Psoas muscle (tissue), 7 donors: ENCODE measurements at regions not wholly inside any gene's neighbourhood (a gene's known extent, or its start where the extent isn't known, plus 50 kb on each side); places are given as distances from the start of the nearest gene placed in this dataset.

Experiments used
- ATAC-seq, 4 donors: fragments of 200-7000 bp; cut with Tn5 transposase; one replicate each; pipeline ENCODE4 v1.9.1; 2020; ENCODE audit warnings: moderate library complexity in 3 of 4, mild to moderate bottlenecking in 2 of 4
- DNase-seq, 2 donors: peaks; one replicate each; pipeline ENCODE4 v3.0.0-alpha.2; 2020
- H3K27ac ChIP-seq: fragments of 200-600 bp; one replicate; pipeline ENCODE4 v1.8.0; 2022
- H3K27me3 ChIP-seq, 3 donors: fragments of 200-600 bp in 1 of 3; one replicate each; pipeline versions ENCODE4 v1.6.1 to v1.8.0; 2013 to 2022; ENCODE audit warnings: low read length in 2 of 3, mild to moderate bottlenecking in 2 of 3, moderate library complexity in 1 of 3; ENCODE audit not compliant: insufficient read depth in 3 of 3
- H3K36me3 ChIP-seq, 2 donors: fragments of 200-600 bp in 1 of 2; one replicate each; pipeline versions ENCODE4 v1.6.1 to v1.8.0; 2013 to 2022; ENCODE audit warnings: low read depth in 1 of 2, mild to moderate bottlenecking in 1 of 2, moderate library complexity in 1 of 2; ENCODE audit not compliant: insufficient read depth in 1 of 2
- H3K4me1 ChIP-seq: fragments of 200-600 bp; one replicate; pipeline ENCODE4 v1.8.0; 2022
- H3K4me3 ChIP-seq: fragments of 200-600 bp; one replicate; pipeline ENCODE4 v1.8.0; 2022; ENCODE audit warnings: mild to moderate bottlenecking
- H3K9me3 ChIP-seq: fragments of 200-600 bp; one replicate; pipeline ENCODE4 v1.8.0; 2022
- CTCF ChIP-seq: fragments of 200-600 bp; IDR thresholded peaks from one replicate; pipeline ENCODE4 v1.8.0; 2022; ENCODE audit warnings: antibody characterized with exemption
- WGBS, 3 donors: extraction: QIAGEN DNeasy Blood & Tissue Kit; methylation state at CpG; one replicate each; pipeline versions ENCODE4 v1.1.6 to v1.1.7; 2013; 5-methylcytosine and 5-hydroxymethylcytosine counted together
- intact Hi-C, 2 donors: fragments of 100-400 bp; cut with DNase I; formaldehyde crosslinking; loops; one replicate each; pipeline versions ENCODE4 v1.11.0 to v1.14.2; 2022
- donor health status: healthy with polysubstance abuse.
- donor health status: DM: no; HTN: no; CAD: no; lungs with moderate emphysema.
- donor health status: Bipolar disorder and iron deficiency.
- donor health status: healthy.
- donor health status: DM: yes; HTN: yes; CAD: no.
- donor health status: DM: no; HTN: no; CAD: no.
- donor health status: DM: yes; HTN: yes; CAD: no.

GRCh38 chr6:122248001-122248669 lies 151.3 kb upstream of the HSF2 start:
- TF ChIP-seq CTCF, result no peak
- peaks cover 18% of the 10 kb centered on the region for H3K9me3 ChIP-seq
- WGBS, 3 donors, result 76 to 84% (median 81%) methylated on average over 7 of the region's 7 CpGs
- H3K36me3 ChIP-seq, result no peaks in the 10 kb centered on the region
- intact Hi-C loops, result no loop called here
- no peak for ATAC-seq
- no peaks in the 10 kb centered on the region for H3K27me3 ChIP-seq
- H3K4me1 ChIP-seq, result no peaks in the 10 kb centered on the region
- no peak overlapping the region for H3K4me3 ChIP-seq
- DNase-seq, result no peak
- H3K27ac ChIP-seq, result no peak overlapping the region

GRCh38 chr6:122248844-122249243 lies 150.6 kb upstream of the HSF2 start:
- ATAC-seq, result no peak
- WGBS, 3 donors, result 34 to 52% (median 41%) methylated on average over 1 of the region's 1 CpG

GRCh38 chr6:122258839-122259238 lies 140.6 kb upstream of the HSF2 start:
- Histone ChIP-seq H3K27ac (no peak overlapping the region), H3K4me3 (no peak overlapping the region), H3K36me3 (no peaks in the 10 kb centered on the region), H3K9me3 (peaks cover 8% of the 10 kb centered on the region), H3K27me3 (no peaks in the 10 kb centered on the region), H3K4me1 (no peaks in the 10 kb centered on the region)
- WGBS, 3 donors, result 74 to 75% (median 74%) methylated on average over 3 of the region's 3 CpGs
- no peak for TF ChIP-seq CTCF
- intact Hi-C loops, result no loop called here
- no peak for DNase-seq
- ATAC-seq, result no peak

More at GRCh38 chr6:122248844-122249243, 150.6 kb upstream of the HSF2 start:
- H3K9me3 ChIP-seq, result peaks cover 13% of the 10 kb centered on the region
- TF ChIP-seq CTCF, result no peak
- H3K27me3 ChIP-seq, result no peaks in the 10 kb centered on the region
- no peak for DNase-seq
- H3K27ac ChIP-seq, result no peak overlapping the region
- intact Hi-C loops, result no loop called here
- no peak overlapping the region for H3K4me3 ChIP-seq
- H3K4me1 ChIP-seq, result no peaks in the 10 kb centered on the region
- H3K36me3 ChIP-seq, result no peaks in the 10 kb centered on the region

- DNase-seq (no peak), ATAC-seq (no peak)
- Histone ChIP-seq H3K27ac (no peak overlapping the region), H3K27me3 (no peaks in the 10 kb centered on the region), H3K4me3 (no peak overlapping the region), H3K4me1 (no peaks in the 10 kb centered on the region), H3K36me3 (no peaks in the 10 kb centered on the region), H3K9me3 (peaks cover 29% of the 10 kb centered on the region)
- TF ChIP-seq CTCF, result no peak
- intact Hi-C loops, result no loop called here
- WGBS, 3 donors, result 46 to 64% (median 49%) methylated on average over 2 of the region's 2 CpGs
These were observed 134.9 kb upstream of the HSF2 start for GRCh38 chr6:122264557-122264956.

GRCh38 chr6:122265755-122266154 lies 133.7 kb upstream of the HSF2 start:
- peaks cover 35% of the 10 kb centered on the region for H3K9me3 ChIP-seq
- DNase-seq, result no peak
- no peak for TF ChIP-seq CTCF
- H3K4me1 ChIP-seq, result no peaks in the 10 kb centered on the region
- no peaks in the 10 kb centered on the region for H3K27me3 ChIP-seq
- 51 to 58% (median 53%) methylated on average over 1 of the region's 1 CpG for WGBS, 3 donors
- H3K4me3 ChIP-seq, result no peak overlapping the region
- intact Hi-C loops, result no loop called here
- H3K36me3 ChIP-seq, result no peaks in the 10 kb centered on the region
- ATAC-seq, result no peak
- H3K27ac ChIP-seq, result no peak overlapping the region
